HCT116 (cell line): ENCODE measurements at regions not wholly inside any gene's neighbourhood (a gene's known extent, or its start where the extent isn't known, plus 50 kb on each side); places are given as distances from the start of the nearest gene placed in this dataset.

Source experiments
- ATAC-seq: fragments of 200-7000 bp; cut with Tn5 transposase; 2 replicates; pipeline ENCODE4 v1.9.1; 2020; ENCODE audit warnings: mild to moderate bottlenecking, moderate library complexity
- BruUV-seq: library from RNA; stranded (reverse); fragments of 400-500 nt; replicated peaks from 2 replicates; lab custom pipeline; 2021; lab: Mats Ljungman, UMichigan
- CTCF ChIA-PET: fragments of 300-600 bp; sonication (Branson Sonifier 250); formaldehyde crosslinking; loops from one replicate; lab custom pipeline; 2021; ENCODE audit warnings: antibody characterized with exemption; lab: Charles Lee
- POLR2A ChIA-PET: fragments of 300-600, 350-600 bp; sonication (Branson Sonifier 250); formaldehyde crosslinking; loops from one replicate; lab custom pipeline; 2021; ENCODE audit warnings: antibody characterized with exemption; lab: Charles Lee
- RAD21 ChIA-PET, 2 experiments: fragments of 300-600 bp; sonication (Branson Sonifier 250); formaldehyde crosslinking; loops; one replicate each; lab custom pipeline; 2023; ENCODE audit warnings: low total read pairs in 2 of 2; ENCODE audit not compliant: uncharacterized antibody in 2 of 2, unreplicated experiment in 2 of 2, low non-redundant PET in 1 of 2; lab: Charles Lee
- DNase-seq: peaks from one replicate; pipeline ENCODE4 v3.0.0-alpha.2; 2010; ENCODE audit warnings: low read depth, low spot score
- H2AFZ ChIP-seq: fragments of 200-600 bp; shearing (Covaris generic), sonication (generic); 2 replicates; pipeline ENCODE4 v1.6.1; 2017; ENCODE audit warnings: low read depth, mixed run types, mixed read lengths, antibody characterized with exemption, low read length; ENCODE audit not compliant: poor library complexity, severe bottlenecking
- H3K27ac ChIP-seq: 2 replicates; pipeline ENCODE4 v1.5.1; 2012; ENCODE audit warnings: low read depth, low read length
- H3K27me3 ChIP-seq: fragments of 200-600 bp; sonication (generic); 2 replicates; pipeline ENCODE4 v1.6.1; 2016; ENCODE audit warnings: mixed run types, low read length, mixed read lengths; ENCODE audit not compliant: insufficient read depth
- H3K36me3 ChIP-seq, 2 experiments: fragments of 200-500 bp in 1 of 2; fragments of 200-600 bp in 1 of 2; sonication (Bioruptor generic) in 1 of 2; sonication (generic) in 1 of 2; 2 replicates each; pipeline versions ENCODE4 v1.5.1 to v1.6.1; 2014 to 2016; ENCODE audit warnings: low read length in 2 of 2, inconsistent platforms in 1 of 2, mixed read lengths in 1 of 2, mixed run types in 1 of 2; ENCODE audit not compliant: insufficient read depth in 2 of 2, control insufficient read depth in 1 of 2
- H3K4me1 ChIP-seq, 2 experiments: fragments of 200-600 bp in 1 of 2; sonication (generic) in 1 of 2; 2 replicates each; pipeline versions ENCODE4 v1.5.1 to v1.6.1; 2012 to 2017; ENCODE audit warnings: low read length in 2 of 2, inconsistent platforms in 1 of 2, mild to moderate bottlenecking in 1 of 2, mixed read lengths in 1 of 2, mixed run types in 1 of 2, moderate library complexity in 1 of 2; ENCODE audit not compliant: insufficient read depth in 2 of 2, control insufficient read depth in 1 of 2
- H3K4me2 ChIP-seq: fragments of 200-600 bp; sonication (generic); 2 replicates; pipeline ENCODE4 v1.6.1; 2017; ENCODE audit warnings: mixed run types, low read length, mixed read lengths
- H3K4me3 ChIP-seq, 2 experiments: fragments of 200-600 bp in 1 of 2; sonication (generic) in 1 of 2; replicated peaks in 1 of 2; 2 replicates each; pipeline ENCODE4 v1.5.1; 2011 to 2016; ENCODE audit warnings: low read length in 2 of 2, control low read depth in 1 of 2, low read depth in 1 of 2, mild to moderate bottlenecking in 1 of 2, mixed read lengths in 1 of 2, mixed run types in 1 of 2
- H3K79me2 ChIP-seq: fragments of 200-600 bp; sonication (generic); 2 replicates; pipeline ENCODE4 v1.6.1; 2017; ENCODE audit warnings: mild to moderate bottlenecking, mixed run types, low read length, moderate library complexity, mixed read lengths; ENCODE audit not compliant: insufficient read depth
- H3K9ac ChIP-seq: fragments of 200-600 bp; sonication (generic); 2 replicates; pipeline ENCODE4 v1.6.1; 2016; ENCODE audit warnings: low read length, mixed read lengths
- H3K9me2 ChIP-seq: fragments of 200-600 bp; sonication (generic), shearing (Covaris generic); 2 replicates; pipeline ENCODE4 v1.6.1; 2017; ENCODE audit warnings: mixed run types, mild to moderate bottlenecking, moderate library complexity; ENCODE audit not compliant: insufficient read depth
- H3K9me3 ChIP-seq, 2 experiments: fragments of 200-500 bp in 1 of 2; fragments of 200-600 bp in 1 of 2; sonication (Bioruptor generic) in 1 of 2; sonication (generic) in 1 of 2; 2 replicates each; pipeline ENCODE4 v1.6.1; 2014 to 2017; ENCODE audit warnings: low read length in 2 of 2, mixed read lengths in 2 of 2, inconsistent platforms in 1 of 2, low read depth in 1 of 2, mild to moderate bottlenecking in 1 of 2, mixed run types in 1 of 2, moderate library complexity in 1 of 2; ENCODE audit not compliant: control insufficient read depth in 1 of 2, insufficient read depth in 1 of 2
- H4K20me1 ChIP-seq: fragments of 200-600 bp; sonication (generic), shearing (Covaris generic); 2 replicates; pipeline ENCODE4 v1.6.1; 2017; ENCODE audit warnings: mixed run types, mild to moderate bottlenecking, moderate library complexity; ENCODE audit not compliant: insufficient read depth
- CBX3 ChIP-seq: IDR thresholded peaks from 2 replicates; pipeline ENCODE4 v1.6.1; 2012; ENCODE audit warnings: low read depth
- ELF1 ChIP-seq: IDR thresholded peaks from 2 replicates; pipeline ENCODE4 v1.6.1; 2012; ENCODE audit warnings: low read depth, borderline replicate concordance
- EZH2phosphoT487 ChIP-seq: fragments of 200-600 bp; IDR thresholded peaks from 2 replicates; pipeline ENCODE4 v1.6.1; 2018; ENCODE audit warnings: antibody characterized with exemption, borderline replicate concordance
- POLR2A ChIP-seq: IDR thresholded peaks from 2 replicates; pipeline ENCODE4 v1.7.0; 2011; ENCODE audit warnings: borderline replicate concordance; ENCODE audit not compliant: insufficient read depth, insufficient read length; ENCODE audit errors: extremely low read depth
- RAD21 ChIP-seq: IDR thresholded peaks from 2 replicates; pipeline ENCODE4 v1.6.1; 2012; ENCODE audit warnings: low read depth, mild to moderate bottlenecking
- SIN3A ChIP-seq: IDR thresholded peaks from 2 replicates; pipeline ENCODE4 v1.6.1; 2012; ENCODE audit warnings: low read depth
- SP1 ChIP-seq: IDR thresholded peaks from 2 replicates; pipeline ENCODE4 v1.6.1; 2012; ENCODE audit warnings: low read depth
- TCF7L2 ChIP-seq: IDR thresholded peaks from 2 replicates; pipeline ENCODE4 v1.7.0; 2011; ENCODE audit warnings: borderline replicate concordance, inconsistent platforms; ENCODE audit not compliant: insufficient read depth, insufficient read length; ENCODE audit errors: extremely low read depth
- YY1 ChIP-seq: IDR thresholded peaks from 2 replicates; pipeline ENCODE4 v1.6.1; 2011; ENCODE audit warnings: low read length, low read depth, moderate library complexity, mild to moderate bottlenecking; ENCODE audit not compliant: insufficient replicate concordance; ENCODE audit errors: extremely low read depth
- ZBTB33 ChIP-seq: IDR thresholded peaks from 2 replicates; pipeline ENCODE4 v1.6.1; 2011; ENCODE audit warnings: mild to moderate bottlenecking, low read length, moderate library complexity; ENCODE audit not compliant: insufficient replicate concordance; ENCODE audit errors: extremely low read depth
- ZFX ChIP-seq: fragments of 450-650 bp; IDR thresholded peaks from 2 replicates; pipeline ENCODE4 v1.6.1; 2017
- ZNF274 ChIP-seq: fragments of 200-500 bp; sonication (Bioruptor generic); IDR thresholded peaks from 2 replicates; pipeline ENCODE4 v1.6.1; 2014; ENCODE audit warnings: mild to moderate bottlenecking, low read depth, low read length, inconsistent platforms
- intact Hi-C: fragments of 100-400 bp; cut with micrococcal nuclease; formaldehyde crosslinking; loops from 2 replicates; pipeline ENCODE4 v1.10.0; 2022
- TF ChIP-seq, protein P1 (sequence below): IDR thresholded peaks from 2 replicates; pipeline ENCODE4 v1.6.1; 2012
- TF ChIP-seq, protein P2 (sequence below): IDR thresholded peaks from 2 replicates; pipeline ENCODE4 v1.6.1; 2012; ENCODE audit warnings: low read depth

GRCh38 chr1:79207786-79208185 is 201.3 kb upstream of the ADGRL4 start:
- Histone ChIP-seq H3K9me2 (no peaks in the 10 kb centered on the region), H3K27me3 (no peaks in the 10 kb centered on the region), H3K4me3 (no peak overlapping the region)
- RAD21 ChIA-PET = no interaction called here
- TF ChIP-seq, protein P1, sequence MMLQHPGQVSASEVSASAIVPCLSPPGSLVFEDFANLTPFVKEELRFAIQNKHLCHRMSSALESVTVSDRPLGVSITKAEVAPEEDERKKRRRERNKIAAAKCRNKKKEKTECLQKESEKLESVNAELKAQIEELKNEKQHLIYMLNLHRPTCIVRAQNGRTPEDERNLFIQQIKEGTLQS = no peak
- TF ChIP-seq ZNF274 (no peak), SIN3A (no peak), SP1 (no peak), ZBTB33 (no peak), ELF1 (no peak), TCF7L2 (no peak), EZH2phosphoT487 (no peak), POLR2A (no peak), RAD21 (no peak), CBX3 (no peak), YY1 (no peak), ZFX (no peak)
- TF ChIP-seq, protein P2, sequence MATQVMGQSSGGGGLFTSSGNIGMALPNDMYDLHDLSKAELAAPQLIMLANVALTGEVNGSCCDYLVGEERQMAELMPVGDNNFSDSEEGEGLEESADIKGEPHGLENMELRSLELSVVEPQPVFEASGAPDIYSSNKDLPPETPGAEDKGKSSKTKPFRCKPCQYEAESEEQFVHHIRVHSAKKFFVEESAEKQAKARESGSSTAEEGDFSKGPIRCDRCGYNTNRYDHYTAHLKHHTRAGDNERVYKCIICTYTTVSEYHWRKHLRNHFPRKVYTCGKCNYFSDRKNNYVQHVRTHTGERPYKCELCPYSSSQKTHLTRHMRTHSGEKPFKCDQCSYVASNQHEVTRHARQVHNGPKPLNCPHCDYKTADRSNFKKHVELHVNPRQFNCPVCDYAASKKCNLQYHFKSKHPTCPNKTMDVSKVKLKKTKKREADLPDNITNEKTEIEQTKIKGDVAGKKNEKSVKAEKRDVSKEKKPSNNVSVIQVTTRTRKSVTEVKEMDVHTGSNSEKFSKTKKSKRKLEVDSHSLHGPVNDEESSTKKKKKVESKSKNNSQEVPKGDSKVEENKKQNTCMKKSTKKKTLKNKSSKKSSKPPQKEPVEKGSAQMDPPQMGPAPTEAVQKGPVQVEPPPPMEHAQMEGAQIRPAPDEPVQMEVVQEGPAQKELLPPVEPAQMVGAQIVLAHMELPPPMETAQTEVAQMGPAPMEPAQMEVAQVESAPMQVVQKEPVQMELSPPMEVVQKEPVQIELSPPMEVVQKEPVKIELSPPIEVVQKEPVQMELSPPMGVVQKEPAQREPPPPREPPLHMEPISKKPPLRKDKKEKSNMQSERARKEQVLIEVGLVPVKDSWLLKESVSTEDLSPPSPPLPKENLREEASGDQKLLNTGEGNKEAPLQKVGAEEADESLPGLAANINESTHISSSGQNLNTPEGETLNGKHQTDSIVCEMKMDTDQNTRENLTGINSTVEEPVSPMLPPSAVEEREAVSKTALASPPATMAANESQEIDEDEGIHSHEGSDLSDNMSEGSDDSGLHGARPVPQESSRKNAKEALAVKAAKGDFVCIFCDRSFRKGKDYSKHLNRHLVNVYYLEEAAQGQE = no peak
- TF ChIP-seq, all 23 proteins: peak for 0
- Histone ChIP-seq H4K20me1 (no peaks in the 10 kb centered on the region), H3K36me3 (no peaks in the 10 kb centered on the region), H3K27ac (no peak overlapping the region), H3K9me3 (no peaks in the 10 kb centered on the region; a peak in 1 of 4 replicates), H2AFZ (no peak overlapping the region), H3K4me2 (no peak overlapping the region), H3K79me2 (no peaks in the 10 kb centered on the region), H3K4me1 (no peaks in the 10 kb centered on the region), H3K9ac (no peak overlapping the region)
- ATAC-seq (no peak), DNase-seq (no peak)
- ChIA-PET POLR2A (no interaction called here), CTCF (no interaction called here)
- BruUV-seq = no TSS peak
- intact Hi-C loops = no loop called here
